ENCODE measurements at regions not wholly inside any gene's neighbourhood (a gene's known extent, or its start where the extent isn't known, plus 50 kb on each side); places are given as distances from the start of the nearest gene placed in this dataset.

DNA sequence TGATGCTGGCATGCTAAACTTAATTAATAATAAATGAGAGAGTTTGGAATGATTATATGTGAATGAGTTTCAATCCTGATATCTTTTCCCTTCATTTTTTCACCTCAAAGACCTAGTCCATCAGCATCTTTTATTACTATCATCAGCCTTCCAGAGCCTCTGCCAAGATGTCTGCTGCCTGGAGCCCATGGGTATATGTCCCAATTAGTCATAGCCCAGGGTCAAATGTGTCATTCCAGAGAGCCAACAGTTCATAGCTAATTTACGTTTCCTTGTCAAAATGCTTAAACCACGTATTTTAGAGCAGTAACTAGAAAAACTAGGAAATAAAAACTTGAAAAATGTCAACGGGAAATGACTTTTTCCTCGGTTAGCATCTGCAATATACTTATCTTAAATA lies 457.9 kb downstream of the SI start:
- TF ChIP-seq, protein P1, sequence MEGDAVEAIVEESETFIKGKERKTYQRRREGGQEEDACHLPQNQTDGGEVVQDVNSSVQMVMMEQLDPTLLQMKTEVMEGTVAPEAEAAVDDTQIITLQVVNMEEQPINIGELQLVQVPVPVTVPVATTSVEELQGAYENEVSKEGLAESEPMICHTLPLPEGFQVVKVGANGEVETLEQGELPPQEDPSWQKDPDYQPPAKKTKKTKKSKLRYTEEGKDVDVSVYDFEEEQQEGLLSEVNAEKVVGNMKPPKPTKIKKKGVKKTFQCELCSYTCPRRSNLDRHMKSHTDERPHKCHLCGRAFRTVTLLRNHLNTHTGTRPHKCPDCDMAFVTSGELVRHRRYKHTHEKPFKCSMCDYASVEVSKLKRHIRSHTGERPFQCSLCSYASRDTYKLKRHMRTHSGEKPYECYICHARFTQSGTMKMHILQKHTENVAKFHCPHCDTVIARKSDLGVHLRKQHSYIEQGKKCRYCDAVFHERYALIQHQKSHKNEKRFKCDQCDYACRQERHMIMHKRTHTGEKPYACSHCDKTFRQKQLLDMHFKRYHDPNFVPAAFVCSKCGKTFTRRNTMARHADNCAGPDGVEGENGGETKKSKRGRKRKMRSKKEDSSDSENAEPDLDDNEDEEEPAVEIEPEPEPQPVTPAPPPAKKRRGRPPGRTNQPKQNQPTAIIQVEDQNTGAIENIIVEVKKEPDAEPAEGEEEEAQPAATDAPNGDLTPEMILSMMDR (IDR thresholded peaks at IDR 0.05): no peak
- no peak for TF ChIP-seq POLR2AphosphoS5 (IDR thresholded peaks at IDR 0.05)
- no peak for TF ChIP-seq POLR2A (IDR thresholded peaks at IDR 0.05)

Data from gastroesophageal sphincter (tissue), 3 donors.